Tibial nerve (tissue), 3 donors: ENCODE measurements at regions not wholly inside any gene's neighbourhood (a gene's known extent, or its start where the extent isn't known, plus 50 kb on each side); places are given as distances from the start of the nearest gene placed in this dataset.

ENCODE experiments used
- CTCF ChIP-seq, 5 experiments: fragments of 200-600 bp in 3 of 5; fragments of 450-650 bp in 2 of 5; sonication (generic) in 3 of 5; IDR thresholded peaks; one replicate each; pipeline ENCODE4 v1.5.1; 2016 to 2019; ENCODE audit warnings: antibody characterized with exemption in 5 of 5, mild to moderate bottlenecking in 3 of 5, moderate library complexity in 2 of 5
- POLR2A ChIP-seq, 2 donors: fragments of 450-650 bp; IDR thresholded peaks; one replicate each; pipeline ENCODE4 v1.6.1; 2017; ENCODE audit warnings: antibody characterized with exemption in 2 of 2, mild to moderate bottlenecking in 2 of 2, moderate library complexity in 2 of 2

- no peak for TF ChIP-seq CTCF (IDR thresholded peaks at IDR 0.05)
- no peak for TF ChIP-seq POLR2A (IDR thresholded peaks at IDR 0.05)
Observed at GRCh38 chr3:24607281-24607680, 112.6 kb upstream of the THRB start.
